HG02870 (cell line): ENCODE measurements at regions not wholly inside any gene's neighbourhood (a gene's known extent, or its start where the extent isn't known, plus 50 kb on each side); places are given as distances from the start of the nearest gene placed in this dataset.

Source experiments
- ATAC-seq: cut with Tn5 transposase; IDR thresholded peaks from one replicate; pipeline ENCODE4 v1.9.1; 2021; ENCODE audit warnings: mild to moderate bottlenecking, moderate library complexity; ENCODE audit not compliant: unreplicated experiment

GRCh38 chr4:167645358-167645757 lies 411.1 kb upstream of the SPOCK3 start:
- no peak for ATAC-seq

GRCh38 chr4:167652267-167652666 lies 418.0 kb upstream of the SPOCK3 start:
- no peak for ATAC-seq

GRCh38 chr4:167688660-167689142 lies 403.6 kb upstream of the ANXA10 start:
- no peak for ATAC-seq

GRCh38 chr4:167702391-167702790 lies 389.9 kb upstream of the ANXA10 start:
- no peak for ATAC-seq

GRCh38 chr4:167711517-167711916 lies 380.8 kb upstream of the ANXA10 start:
- no peak for ATAC-seq

GRCh38 chr4:167713756-167714155 lies 378.6 kb upstream of the ANXA10 start:
- no peak for ATAC-seq

- no peak for ATAC-seq
Measured at GRCh38 chr4:167715176-167715575, 377.2 kb upstream of the ANXA10 start.

GRCh38 chr4:167717495-167717894 lies 374.8 kb upstream of the ANXA10 start:
- ATAC-seq: no peak

GRCh38 chr4:167721617-167722486 lies 370.5 kb upstream of the ANXA10 start:
- ATAC-seq: no peak

- no peak for ATAC-seq
Measured at GRCh38 chr4:167722487-167722808, 369.9 kb upstream of the ANXA10 start.

GRCh38 chr4:167724941-167725340 lies 367.4 kb upstream of the ANXA10 start:
- ATAC-seq: no peak

- no peak for ATAC-seq
Measured at GRCh38 chr4:167730769-167731168, 361.6 kb upstream of the ANXA10 start.

GRCh38 chr4:167745024-167745687 lies 347.2 kb upstream of the ANXA10 start:
- ATAC-seq: no peak

- no peak for ATAC-seq
Measured at GRCh38 chr4:167767281-167767680, 325.1 kb upstream of the ANXA10 start.

GRCh38 chr4:167774646-167775045 lies 317.7 kb upstream of the ANXA10 start:
- no peak for ATAC-seq

GRCh38 chr4:167775375-167775774 lies 317.0 kb upstream of the ANXA10 start:
- ATAC-seq: no peak

GRCh38 chr4:167779280-167779679 lies 313.1 kb upstream of the ANXA10 start:
- ATAC-seq: no peak

- no peak for ATAC-seq
Measured at GRCh38 chr4:167779864-167780263, 312.5 kb upstream of the ANXA10 start.

GRCh38 chr4:167784826-167785225 lies 307.5 kb upstream of the ANXA10 start:
- no peak for ATAC-seq

GRCh38 chr4:167785523-167785922 lies 306.8 kb upstream of the ANXA10 start:
- no peak for ATAC-seq

GRCh38 chr4:167786504-167786903 lies 305.8 kb upstream of the ANXA10 start:
- ATAC-seq: no peak

GRCh38 chr4:167787231-167787630 lies 305.1 kb upstream of the ANXA10 start:
- ATAC-seq: no peak
